GM18498 (cell line): ENCODE measurements at regions not wholly inside any gene's neighbourhood (a gene's known extent, or its start where the extent isn't known, plus 50 kb on each side); places are given as distances from the start of the nearest gene placed in this dataset.
"Not testable (repeated sequence)": the region's sequence is repeated elsewhere in the genome, so short reads cannot be mapped to it uniquely, and the experiment has no call there.

Source experiments
- ATAC-seq: cut with Tn5 transposase; IDR thresholded peaks from one replicate; pipeline ENCODE4 v1.9.1; 2021; ENCODE audit warnings: mild to moderate bottlenecking, moderate library complexity; ENCODE audit not compliant: unreplicated experiment

- no peak for ATAC-seq
Measured at GRCh38 chr4:136012220-136012619, 1520.1 kb downstream of the PCDH18 start.

- no peak for ATAC-seq
Measured at GRCh38 chr4:136009258-136009832, 1522.9 kb downstream of the PCDH18 start.

GRCh38 chr4:136007991-136008390 is 1524.3 kb downstream of the PCDH18 start:
- ATAC-seq, result no peak

DNA sequence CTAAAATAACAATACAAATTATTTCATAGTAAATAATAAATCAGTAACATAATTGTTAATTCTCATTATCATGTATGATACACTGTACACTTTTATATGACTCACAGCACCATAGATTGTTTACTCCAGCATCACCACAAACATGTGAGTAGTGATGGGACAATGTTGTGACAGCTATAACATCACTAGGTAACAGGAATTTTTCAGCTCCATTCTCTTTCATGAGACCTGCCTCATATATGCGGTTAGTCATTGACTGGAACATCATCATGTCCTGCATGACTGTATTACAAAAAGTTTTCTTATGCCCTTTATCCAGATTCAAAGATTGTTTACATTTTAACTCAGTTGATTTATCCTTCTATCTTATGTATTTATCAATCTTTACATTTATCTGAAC is 1530.0 kb downstream of the PCDH18 start:
- ATAC-seq, result no peak

DNA sequence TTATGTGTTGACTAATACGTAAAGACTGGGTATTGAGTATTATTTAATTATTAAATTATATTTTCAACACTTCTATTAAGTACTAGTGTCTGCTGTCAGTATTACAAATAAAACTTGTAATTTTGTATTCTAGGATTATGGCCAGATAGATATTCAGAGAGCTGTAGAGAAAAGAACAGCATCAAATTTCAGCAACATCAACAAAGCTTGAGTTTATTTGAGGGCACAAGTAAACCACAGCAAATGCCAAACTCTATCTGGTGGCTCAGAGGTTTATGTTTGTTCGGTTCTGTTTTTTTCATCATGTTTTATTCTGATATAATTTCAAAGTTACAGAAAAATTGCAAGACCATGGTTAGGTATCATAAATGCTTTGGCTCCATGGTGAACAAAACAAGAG is 1530.5 kb downstream of the PCDH18 start:
- ATAC-seq, result no peak

- ATAC-seq, result no peak
Measured at GRCh38 chr4:136000246-136000645, 1532.0 kb downstream of the PCDH18 start.

- ATAC-seq, result no peak
Measured at GRCh38 chr4:135994360-135994759, 1537.9 kb downstream of the PCDH18 start.

GRCh38 chr4:135976860-135977259 is 1555.4 kb downstream of the PCDH18 start:
- ATAC-seq, result no peak

DNA sequence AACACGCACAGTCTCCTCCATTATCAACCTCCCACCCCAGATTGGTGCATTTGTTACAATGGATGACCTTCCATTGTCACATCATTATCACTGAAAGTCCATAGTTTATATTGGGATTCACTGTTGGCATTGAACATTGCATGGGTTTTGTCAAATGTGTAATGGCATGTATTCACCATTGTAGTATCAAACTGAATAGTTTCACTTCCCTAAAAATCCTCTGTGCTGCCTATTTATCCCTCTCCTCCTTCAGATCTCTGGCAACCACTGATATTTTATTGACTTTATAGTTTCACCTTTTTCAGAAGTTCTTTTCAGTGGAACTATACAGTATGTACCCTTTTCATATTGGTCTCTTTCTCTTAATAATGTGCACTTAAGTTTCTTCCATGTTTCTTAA is 1565.4 kb downstream of the PCDH18 start:
- no peak for ATAC-seq

DNA sequence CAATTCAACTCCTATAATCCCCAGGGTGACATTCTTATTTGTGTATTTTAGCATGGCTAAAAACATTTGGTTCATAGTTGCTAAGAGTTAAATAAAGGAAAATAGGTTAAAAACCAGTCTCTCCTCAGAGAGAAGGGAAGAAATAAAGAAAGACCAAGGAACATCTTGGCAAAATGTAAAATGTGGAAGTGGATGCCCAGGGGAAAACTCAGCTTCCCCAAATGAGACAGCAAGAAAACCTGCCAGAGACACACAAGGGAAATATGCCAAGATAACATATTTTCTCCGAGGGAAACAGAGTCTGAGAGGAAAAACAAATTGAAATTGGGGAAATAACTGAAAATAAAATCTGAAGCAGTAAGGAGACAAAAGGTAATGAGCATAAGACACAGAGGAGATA is 1569.3 kb downstream of the PCDH18 start:
- no peak for ATAC-seq

DNA sequence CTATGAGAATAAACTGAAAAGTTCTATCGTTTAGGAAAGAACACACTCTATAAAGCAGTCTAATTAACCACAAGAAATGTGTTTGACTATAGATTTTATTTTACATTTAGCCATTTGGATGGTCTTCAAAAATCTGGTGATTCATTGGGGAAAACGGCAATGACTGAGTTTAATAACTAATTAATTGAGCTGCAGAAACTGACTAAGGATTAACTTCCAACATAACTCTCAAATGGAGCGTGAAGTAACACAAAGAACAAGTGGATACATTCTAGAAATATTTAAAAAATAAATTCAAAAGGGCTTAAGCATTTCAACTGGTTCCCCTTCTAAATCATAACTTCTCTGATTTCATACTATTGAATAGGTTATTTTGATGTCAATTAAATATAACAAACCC is 1582.4 kb downstream of the PCDH18 start:
- ATAC-seq, result no peak

DNA sequence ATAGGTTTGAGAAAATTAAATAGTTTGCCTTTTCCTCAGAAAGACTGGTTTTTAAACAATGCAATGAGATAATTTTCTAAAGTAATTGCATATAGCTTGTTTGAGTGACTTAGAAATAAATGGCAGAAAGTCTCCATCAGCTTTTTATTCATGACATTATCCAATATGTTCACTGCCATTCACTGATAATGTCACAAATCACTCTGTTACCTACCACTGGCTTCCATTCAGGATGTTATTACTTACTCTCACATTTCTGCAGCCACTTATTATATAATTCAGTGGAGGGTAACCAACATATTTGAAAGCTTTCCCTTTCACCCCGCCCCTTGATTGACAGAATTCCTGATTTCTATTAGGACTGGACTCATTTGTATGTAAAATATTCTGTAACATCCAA is 1583.5 kb downstream of the PCDH18 start:
- no peak for ATAC-seq

DNA sequence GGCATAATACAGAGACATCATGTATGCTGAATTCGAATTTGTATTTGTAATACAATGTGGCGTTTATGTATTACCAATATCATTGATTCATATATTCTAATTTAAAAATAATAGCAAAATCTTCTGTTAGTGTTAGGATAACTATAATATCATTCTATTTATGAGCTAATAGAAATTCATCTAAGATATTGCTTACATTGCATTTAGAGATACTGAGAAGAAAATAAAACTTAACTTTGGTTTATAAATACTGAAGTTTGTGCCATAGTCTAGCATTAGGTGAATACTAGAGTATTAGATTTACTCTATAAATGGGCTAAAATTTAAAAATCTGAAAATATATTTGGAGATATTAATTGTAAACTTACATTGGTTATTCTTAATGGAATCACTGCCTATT is 1590.6 kb downstream of the PCDH18 start:
- no peak for ATAC-seq

- no peak for ATAC-seq
Measured at GRCh38 chr4:135934026-135934425, 1598.3 kb downstream of the PCDH18 start.

- no peak for ATAC-seq
Measured at GRCh38 chr4:135927651-135928050, 1604.6 kb downstream of the PCDH18 start.

- ATAC-seq, result no peak
Measured at GRCh38 chr4:135921081-135921480, 1611.2 kb downstream of the PCDH18 start.

- no peak for ATAC-seq
Measured at GRCh38 chr4:135917011-135917410, 1615.3 kb downstream of the PCDH18 start.

GRCh38 chr4:135900956-135901355 is 1631.3 kb downstream of the PCDH18 start:
- no peak for ATAC-seq

DNA sequence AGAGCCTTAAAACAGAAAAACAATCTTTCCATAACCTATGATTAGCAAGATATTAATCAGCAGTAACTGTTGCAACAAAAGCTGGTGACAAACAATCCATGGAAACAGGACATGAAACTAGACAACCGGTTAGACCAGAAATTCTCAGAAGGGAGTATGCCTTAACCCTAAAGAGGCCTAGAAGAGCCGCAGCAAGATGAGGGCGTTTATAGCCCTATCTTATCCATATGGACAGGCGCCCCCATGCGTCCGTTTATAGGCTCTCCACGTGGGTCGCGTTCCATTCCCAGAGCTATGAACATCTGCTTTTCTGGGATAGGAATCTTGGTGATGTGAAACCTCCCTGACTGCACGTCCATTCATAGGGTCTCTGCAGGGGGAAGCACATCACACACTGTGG is 1662.7 kb upstream of the PABPC4L start:
- ATAC-seq, result not testable (repeated sequence)

DNA sequence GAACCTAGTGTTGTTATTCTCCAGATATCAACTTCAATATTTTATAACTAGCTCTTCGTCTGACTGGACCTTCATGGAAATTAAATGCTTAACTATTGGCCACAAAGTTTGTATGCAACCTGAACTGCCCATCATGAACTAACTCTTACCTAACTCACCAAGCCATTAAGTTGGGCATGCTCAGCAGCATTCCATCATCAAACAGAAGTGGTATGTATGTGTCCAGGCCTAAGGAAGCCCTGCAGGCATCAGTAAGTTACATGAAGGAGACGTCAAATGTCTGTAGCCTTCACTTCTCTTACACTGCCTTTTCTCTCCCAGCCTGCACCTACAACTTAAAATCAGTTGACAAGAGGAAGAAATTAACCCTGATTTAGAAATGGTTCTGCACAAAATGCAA is 1639.2 kb upstream of the PABPC4L start:
- ATAC-seq, result no peak

DNA sequence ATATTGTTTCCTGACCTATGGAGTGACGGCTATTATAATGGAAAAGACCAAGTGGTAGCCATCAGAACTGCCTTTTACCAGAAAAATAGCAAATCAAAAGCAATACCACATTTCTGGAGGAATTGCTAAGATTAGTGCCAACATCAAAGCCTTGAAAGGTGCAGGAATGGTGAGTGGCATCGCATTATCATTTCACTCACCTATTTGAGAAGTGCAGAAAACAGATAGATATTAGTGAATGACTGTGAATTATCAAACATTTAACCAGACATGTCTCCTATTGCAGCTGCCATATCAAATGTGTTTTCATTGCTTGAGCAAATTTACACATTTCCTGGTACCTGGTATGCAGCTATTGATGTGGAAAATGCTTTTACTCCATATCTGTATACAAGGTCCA is 1638.1 kb upstream of the PABPC4L start:
- no peak for ATAC-seq

- ATAC-seq, result no peak
Measured at GRCh38 chr4:135838889-135839288, 1637.3 kb upstream of the PABPC4L start.

DNA sequence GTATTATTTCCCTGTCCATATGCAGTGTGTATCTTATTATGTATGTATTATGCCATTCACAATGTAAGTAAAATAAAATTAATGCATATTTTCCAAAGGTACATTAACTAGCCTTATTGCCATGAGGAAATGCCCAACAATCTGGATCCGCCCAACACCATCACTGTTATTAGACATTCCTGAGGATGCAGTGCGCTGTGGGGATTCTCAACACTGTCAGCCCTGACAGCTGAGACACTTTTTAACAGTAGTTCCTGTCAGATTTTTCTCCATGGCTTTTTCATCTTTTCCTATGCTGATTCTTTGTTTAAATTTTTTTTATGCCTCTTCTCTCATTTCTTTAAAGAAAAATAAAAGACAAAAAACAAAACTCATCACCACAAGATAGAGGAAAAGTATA is 1632.9 kb upstream of the PABPC4L start:
- no peak for ATAC-seq

DNA sequence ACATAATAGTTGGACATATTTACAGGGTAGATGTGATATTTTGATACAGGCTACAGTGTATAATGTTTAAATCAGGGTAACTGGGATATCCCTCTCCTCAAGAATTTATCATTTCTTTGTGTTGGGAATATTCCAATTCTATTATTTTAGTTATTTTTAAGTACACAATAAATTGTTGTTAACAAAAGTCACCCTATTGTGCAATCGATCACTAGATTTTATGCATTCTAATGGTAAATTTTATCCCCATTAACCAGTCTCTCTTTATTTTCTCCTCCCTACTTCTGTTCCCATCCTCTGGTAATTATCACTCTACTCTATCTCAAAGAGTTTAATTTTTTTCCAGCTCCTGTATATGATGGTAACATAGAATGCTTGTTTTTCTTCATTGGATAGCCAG is 1631.9 kb upstream of the PABPC4L start:
- ATAC-seq, result no peak
